Activated CD4-positive, alpha-beta T cell treated with anti-CD3 and anti-CD28 coated beads, Interleukin-2, Interleukin-6, amounts not matched to agents 100 ng/mL and 50 ng/mL, durations not matched to agents 16 hours and 8 hours (primary cell): ENCODE measurements at regions not wholly inside any gene's neighbourhood (a gene's known extent, or its start where the extent isn't known, plus 50 kb on each side); places are given as distances from the start of the nearest gene placed in this dataset.

ENCODE experiments used
- DNase-seq: peaks from one replicate; pipeline ENCODE4 v3.0.0-alpha.2; 2020

GRCh38 chr9:13580760-13581159 is 301.3 kb upstream of the MPDZ start:
- DNase-seq = no peak

DNA sequence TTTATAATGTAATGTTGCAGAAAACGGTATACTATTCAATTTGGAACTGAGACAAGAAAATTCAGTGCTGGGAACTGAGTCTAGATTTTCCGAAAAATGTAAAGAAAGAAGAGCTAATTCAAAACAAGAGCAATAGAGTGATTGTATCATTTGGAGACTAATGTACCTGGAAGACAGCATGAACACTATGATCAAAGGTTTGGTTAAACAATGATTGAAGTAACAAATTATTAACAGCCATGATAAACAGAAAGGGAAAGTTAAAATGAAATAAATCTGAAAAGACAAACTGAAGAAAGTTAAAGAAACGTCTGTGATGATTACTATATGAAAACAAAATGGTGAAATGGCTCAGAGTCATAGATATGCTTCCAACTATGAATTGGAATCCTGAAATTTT is 300.6 kb upstream of the MPDZ start:
- DNase-seq = no peak

DNA sequence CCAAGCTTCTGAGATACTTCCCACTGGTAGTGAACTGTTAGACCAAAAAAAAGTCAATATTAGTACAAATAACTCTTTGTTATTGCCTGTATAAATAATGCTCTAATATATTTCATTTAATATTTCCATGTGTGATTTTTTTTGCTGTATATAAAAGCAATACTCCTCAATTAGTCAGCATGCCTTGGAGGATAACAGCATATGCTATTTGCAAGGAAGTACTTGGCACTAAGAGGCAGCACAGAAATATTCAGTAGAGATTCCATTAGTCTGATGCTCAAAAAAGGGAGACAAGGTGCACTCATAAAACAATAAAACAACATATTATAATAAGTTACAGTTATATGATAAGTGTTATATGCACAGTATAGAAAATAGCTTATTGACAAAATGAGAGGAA is 296.6 kb upstream of the MPDZ start:
- no peak for DNase-seq

DNA sequence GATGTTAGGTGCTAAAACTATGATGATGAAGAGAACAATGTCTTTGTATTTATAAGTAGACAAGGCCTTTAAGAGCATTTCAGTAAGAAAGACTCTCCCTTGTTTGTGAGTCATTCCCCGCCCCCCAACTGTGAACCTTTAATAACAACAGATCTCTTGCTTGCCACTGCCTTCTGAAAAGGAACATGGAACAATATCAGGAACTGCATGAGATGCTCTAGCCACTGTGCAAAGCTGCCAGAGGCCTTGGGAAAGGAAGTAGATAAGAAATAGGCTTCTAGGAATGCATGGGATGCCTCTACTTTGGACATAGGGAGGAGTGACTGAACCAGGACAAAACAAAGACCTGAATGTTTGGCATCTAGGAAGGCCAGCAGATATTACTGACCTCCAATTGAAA is 296.1 kb upstream of the MPDZ start:
- no peak for DNase-seq

GRCh38 chr9:13570068-13570974 is 290.8 kb upstream of the MPDZ start:
- DNase-seq = no peak

DNA sequence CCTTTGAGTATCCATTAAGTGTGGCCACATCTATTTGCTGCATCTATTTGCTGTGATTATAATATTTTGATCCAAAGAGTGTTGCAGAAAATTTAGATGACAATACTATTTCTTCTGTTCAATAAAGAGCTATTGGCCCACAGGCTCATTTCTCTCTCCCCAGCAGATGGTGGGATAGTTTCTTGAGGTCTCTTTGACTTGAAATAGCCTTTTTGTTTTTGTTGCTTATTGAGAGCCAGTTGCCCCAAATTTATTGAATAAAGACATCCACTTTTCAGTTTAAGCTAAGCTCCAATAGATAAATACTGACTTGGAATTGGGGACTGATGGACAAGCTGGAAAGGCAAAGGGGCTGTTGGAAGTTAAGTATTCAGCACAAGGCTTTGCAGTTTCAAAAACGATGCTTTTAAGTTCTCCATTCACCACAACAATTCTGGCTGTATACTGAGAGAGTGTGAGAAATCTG is 290.1 kb upstream of the MPDZ start:
- no peak for DNase-seq

GRCh38 chr9:13568841-13569601 is 289.5 kb upstream of the MPDZ start:
- DNase-seq = no peak

GRCh38 chr9:13568405-13568804 is 288.9 kb upstream of the MPDZ start:
- DNase-seq = no peak

- no peak for DNase-seq
Measured at GRCh38 chr9:13567833-13568232, 288.3 kb upstream of the MPDZ start.

DNA sequence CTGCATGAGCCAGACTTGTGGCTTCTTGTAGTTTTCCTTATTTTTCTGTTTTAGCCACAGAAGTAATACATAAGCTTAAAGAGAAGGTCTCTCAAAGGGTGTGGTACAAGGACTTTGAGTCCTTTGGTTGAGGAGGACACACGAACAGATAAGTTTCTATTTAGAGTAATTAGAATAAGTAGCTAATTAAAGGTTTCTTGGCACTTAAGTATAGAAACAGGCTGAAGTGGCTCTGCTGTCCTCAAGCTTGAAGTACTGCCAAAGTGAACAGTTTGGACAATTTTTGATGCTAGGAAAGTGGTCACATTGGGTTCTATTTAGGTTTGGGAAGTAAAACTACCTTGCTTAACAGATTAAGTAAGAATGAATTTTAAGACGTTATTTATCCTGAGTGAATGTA is 278.3 kb upstream of the MPDZ start:
- no peak for DNase-seq

DNA sequence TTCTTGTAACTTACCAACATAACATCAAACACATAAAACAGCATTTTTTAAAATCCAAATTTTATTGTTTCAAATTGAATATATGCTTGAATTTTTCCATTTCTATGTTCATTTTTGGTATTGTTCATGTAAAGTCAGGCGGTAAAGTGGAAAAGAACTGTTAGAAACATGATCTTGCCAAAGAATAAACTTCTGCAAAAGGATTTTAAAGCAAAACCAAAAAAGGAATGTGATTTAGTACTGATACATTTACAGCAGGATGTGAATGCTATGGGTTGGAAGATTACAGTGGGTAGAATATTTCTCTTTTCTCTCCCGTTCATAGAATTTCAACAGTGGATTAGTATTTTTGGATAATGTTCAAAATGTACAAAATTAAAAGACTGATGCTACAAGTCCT is 277.2 kb upstream of the MPDZ start:
- no peak for DNase-seq

DNA sequence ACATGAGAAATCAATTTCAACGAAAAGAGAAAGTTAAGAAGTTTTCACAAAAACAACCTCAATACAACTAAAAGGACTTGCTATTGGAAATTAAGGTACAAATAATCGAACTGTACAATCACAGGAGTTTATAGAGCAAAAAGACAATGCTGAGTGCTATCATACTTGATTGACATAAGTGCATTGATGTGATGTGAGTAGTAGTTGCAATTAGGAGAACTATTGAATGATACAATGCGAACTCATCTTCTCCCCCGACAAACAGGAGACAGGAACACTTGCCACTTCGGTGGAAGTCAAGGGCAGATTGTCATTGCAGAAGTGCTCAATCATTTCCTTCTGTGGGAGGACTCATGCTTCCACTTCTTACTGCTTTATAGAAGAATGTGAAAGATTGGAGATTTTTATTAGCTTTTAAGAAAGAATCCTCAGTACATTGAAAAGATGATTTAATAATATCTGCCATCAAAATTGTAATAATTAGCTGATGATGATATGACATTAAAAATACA is 276.6 kb upstream of the MPDZ start:
- DNase-seq = no peak

DNA sequence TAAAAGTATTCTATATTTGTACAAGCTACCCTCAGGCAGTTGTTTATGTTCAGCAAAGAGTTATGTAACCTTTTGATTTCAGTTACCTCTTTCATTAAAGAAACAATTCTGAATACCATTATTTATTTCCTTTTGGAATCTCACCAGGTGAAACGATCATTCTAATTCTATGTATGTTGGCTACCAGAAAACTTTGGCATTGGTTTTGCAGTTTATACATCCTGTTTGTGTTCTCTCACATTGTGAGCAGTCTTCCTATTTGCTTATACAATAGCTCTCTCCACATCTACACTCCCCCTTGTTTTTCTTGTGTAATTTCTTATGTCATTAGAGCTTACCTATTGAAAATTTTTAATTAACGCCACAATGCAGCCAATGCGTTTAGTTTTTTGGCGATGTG is 276.0 kb upstream of the MPDZ start:
- no peak for DNase-seq

GRCh38 chr9:13554626-13555025 is 275.1 kb upstream of the MPDZ start:
- DNase-seq = no peak

GRCh38 chr9:13552606-13553215 is 273.2 kb upstream of the MPDZ start:
- DNase-seq = no peak

DNA sequence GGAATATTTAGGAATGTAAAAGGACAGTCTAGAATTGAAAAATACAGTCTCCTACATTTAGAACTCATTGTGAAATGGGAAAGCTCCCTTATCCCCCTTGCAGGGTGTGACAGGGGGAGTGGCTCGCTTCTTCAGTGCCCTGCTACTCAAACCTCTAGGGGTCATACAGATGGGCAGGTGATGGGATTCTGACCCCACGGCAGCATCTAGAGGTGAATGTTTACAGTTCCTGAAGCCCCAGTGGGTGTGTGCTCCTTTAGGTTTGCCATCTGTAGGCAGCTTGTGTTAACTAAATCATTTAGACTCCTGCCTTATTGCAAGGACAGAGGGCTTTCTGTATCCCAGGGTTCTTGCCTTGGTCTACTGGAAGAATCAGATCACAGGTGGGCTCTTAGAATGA is 271.0 kb upstream of the MPDZ start:
- no peak for DNase-seq

DNA sequence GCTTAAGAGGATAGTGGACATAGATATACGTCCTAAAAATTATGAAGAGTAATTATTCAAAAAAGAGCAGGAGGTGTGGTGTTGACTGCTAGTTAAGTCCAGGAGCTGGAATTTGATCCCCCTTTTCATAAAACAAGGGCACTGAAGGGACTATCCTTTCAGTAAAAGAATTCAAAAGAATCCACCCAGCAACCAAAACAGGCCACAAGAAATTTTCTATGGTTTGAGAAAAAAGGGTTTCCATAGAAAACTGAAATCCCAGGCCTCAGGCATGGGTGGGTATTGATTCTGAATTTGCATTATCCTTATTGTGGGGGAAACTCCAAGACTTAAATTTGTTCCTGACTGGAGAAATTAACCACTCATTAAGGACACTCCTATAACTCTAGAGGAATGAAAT is 269.0 kb upstream of the MPDZ start:
- DNase-seq = no peak

DNA sequence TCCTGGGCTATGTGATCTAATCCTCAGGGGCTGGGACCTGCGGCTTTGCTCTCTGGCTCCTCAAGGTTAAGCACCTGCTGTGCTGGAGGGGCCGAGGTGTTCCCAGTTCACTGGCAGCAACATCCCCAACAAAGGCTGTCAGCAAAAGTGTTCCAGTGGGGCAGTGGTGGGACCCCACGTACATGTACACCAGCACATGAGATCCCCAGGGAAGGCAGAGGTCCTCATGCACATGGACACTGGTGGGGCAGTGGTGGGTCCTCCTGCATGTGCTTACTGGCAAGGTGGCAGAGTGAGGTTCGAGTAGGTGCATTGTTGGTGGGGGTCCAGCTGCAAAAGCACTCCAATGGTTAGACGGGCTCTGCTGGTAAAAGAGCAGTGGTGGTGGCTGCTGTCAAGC is 255.6 kb upstream of the MPDZ start:
- DNase-seq = no peak

DNA sequence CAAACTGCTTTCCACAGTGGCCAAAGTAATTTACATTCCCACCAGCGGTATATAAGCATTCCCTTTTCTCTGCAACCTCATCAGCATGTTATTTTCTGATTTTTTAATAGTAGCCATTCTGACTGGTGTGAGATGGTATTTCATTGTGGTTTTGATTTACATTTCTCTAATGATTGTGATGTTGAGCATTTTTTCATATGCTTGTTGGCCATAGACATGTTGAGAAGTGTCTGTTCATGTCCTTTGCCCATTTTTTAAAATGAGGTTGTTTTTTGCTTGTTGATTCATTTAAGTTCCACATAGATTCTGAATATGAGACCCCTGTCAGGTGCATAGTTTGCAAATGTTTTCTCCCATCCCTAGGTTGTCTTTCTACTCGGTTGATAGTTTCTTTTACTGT is 254.5 kb upstream of the MPDZ start:
- no peak for DNase-seq

DNA sequence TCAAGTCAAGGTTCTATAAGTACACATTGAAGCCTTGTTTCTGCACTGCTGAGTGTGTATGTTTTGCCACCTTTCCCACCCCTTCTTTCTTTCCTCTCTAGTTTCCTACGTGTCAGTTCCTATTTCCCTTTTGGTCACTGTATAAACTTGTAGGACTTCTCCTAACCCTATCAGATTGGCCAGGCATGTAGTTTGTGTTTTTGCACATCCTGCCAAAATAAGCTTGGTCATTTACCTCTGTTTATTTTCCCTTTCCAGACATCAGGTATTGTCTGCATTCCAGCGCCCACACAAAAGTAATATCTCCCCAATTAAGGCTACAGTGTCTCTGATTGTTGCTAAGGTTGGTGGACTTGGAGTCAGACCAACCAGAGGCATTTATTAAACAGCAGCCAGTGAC is 252.9 kb upstream of the MPDZ start:
- DNase-seq = no peak

- DNase-seq = no peak
Measured at GRCh38 chr9:13529321-13530104, 250.0 kb upstream of the MPDZ start.

- DNase-seq = no peak
Measured at GRCh38 chr9:13524245-13524644, 244.8 kb upstream of the MPDZ start.

- DNase-seq = no peak
Measured at GRCh38 chr9:13520069-13520468, 240.6 kb upstream of the MPDZ start.
